ENCODE measurements at regions not wholly inside any gene's neighbourhood (a gene's known extent, or its start where the extent isn't known, plus 50 kb on each side); places are given as distances from the start of the nearest gene placed in this dataset.

- no peak for TF ChIP-seq CTCF (IDR thresholded peaks at IDR 0.05; ENCODE audit: insufficient read depth, missing control alignments)
- FAIRE-seq = no peak
- no peak for DNase-seq (ENCODE audit: insufficient read length, low spot score)
Observed at GRCh38 chr14:28280530-28280929, 486.1 kb upstream of the FOXG1 start.

- no peak for FAIRE-seq
- TF ChIP-seq CTCF (IDR thresholded peaks at IDR 0.05; ENCODE audit: insufficient read depth, missing control alignments) = no peak
- DNase-seq (ENCODE audit: insufficient read length, low spot score) = no peak
Observed at GRCh38 chr14:28280997-28281598, 485.5 kb upstream of the FOXG1 start.

GRCh38 chr14:28284546-28285300, 481.9 kb upstream of the FOXG1 start:
- DNase-seq (ENCODE audit: insufficient read length, low spot score) (no peak), FAIRE-seq (no peak)
- no peak for TF ChIP-seq CTCF (IDR thresholded peaks at IDR 0.05; ENCODE audit: insufficient read depth, missing control alignments)

GRCh38 chr14:28294834-28295440, 471.6 kb upstream of the FOXG1 start:
- FAIRE-seq (no peak), DNase-seq (ENCODE audit: insufficient read length, low spot score) (no peak)
- peak; percentile 31 for TF ChIP-seq CTCF (IDR thresholded peaks at IDR 0.05; ENCODE audit: insufficient read depth, missing control alignments)

GRCh38 chr14:28297559-28297958, 469.0 kb upstream of the FOXG1 start:
- FAIRE-seq = no peak
- no peak for DNase-seq (ENCODE audit: insufficient read length, low spot score)

GRCh38 chr14:28298156-28298555, 468.4 kb upstream of the FOXG1 start:
- TF ChIP-seq CTCF (IDR thresholded peaks at IDR 0.05; ENCODE audit: insufficient read depth, missing control alignments) = no peak
- FAIRE-seq = no peak
- no peak for DNase-seq (ENCODE audit: insufficient read length, low spot score)

More at GRCh38 chr14:28297559-28297958, 469.0 kb upstream of the FOXG1 start:
- no peak for TF ChIP-seq CTCF (IDR thresholded peaks at IDR 0.05; ENCODE audit: insufficient read depth, missing control alignments)

- TF ChIP-seq CTCF (IDR thresholded peaks at IDR 0.05; ENCODE audit: insufficient read depth, missing control alignments) = no peak
- no peak for DNase-seq (ENCODE audit: insufficient read length, low spot score)
- no peak for FAIRE-seq
Observed at GRCh38 chr14:28299227-28299626, 467.4 kb upstream of the FOXG1 start.
